ENCODE measurements at regions not wholly inside any gene's neighbourhood (a gene's known extent, or its start where the extent isn't known, plus 50 kb on each side); places are given as distances from the start of the nearest gene placed in this dataset.

DNA sequence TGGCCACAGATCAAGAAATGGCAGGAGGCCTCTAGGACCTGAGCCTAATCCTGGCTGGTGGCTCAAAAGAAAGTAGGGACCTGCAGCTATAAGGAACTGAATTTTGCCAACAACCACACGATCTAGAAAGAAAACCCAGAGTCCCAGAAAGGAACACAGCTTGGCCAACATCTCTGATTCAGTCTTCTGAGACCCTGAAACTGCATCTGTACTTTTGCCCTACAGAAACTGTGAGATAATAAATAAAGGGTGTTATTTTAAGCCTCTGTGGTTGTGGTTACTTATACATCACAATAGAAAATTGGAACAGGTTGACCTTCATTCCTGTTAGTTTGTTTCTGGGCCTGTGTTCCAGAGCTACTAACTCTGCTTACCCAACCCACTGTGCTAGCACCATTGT lies 356.8 kb upstream of the ST6GAL2 start:
- Histone ChIP-seq H3K79me1 (ENCODE audit: insufficient read depth, low read depth, low read length, poor library complexity, severe bottlenecking) (no peaks in the 10 kb centered on the region), H2BK15ac (ENCODE audit: low read depth, low read length) (no peak overlapping the region), H3K18ac (ENCODE audit: insufficient read length, low read depth, low read length) (no peak overlapping the region), H4K5ac (ENCODE audit: insufficient read length, low read depth, low read length) (no peak overlapping the region), H4K91ac (ENCODE audit: insufficient read length, low read depth, low read length) (no peak overlapping the region), H3K14ac (ENCODE audit: insufficient read depth, low read length) (no peak overlapping the region), H2BK5ac (ENCODE audit: insufficient read length, low read length) (no peak overlapping the region), H2BK12ac (ENCODE audit: insufficient read length, low read depth, low read length) (no peak overlapping the region), H3K9ac (ENCODE audit: extremely low read depth, insufficient read length, low read length) (no peak overlapping the region), H3K23me2 (ENCODE audit: insufficient read length, low read depth, low read length, poor library complexity, severe bottlenecking) (no peaks in the 10 kb centered on the region), H3K4me2 (ENCODE audit: insufficient read depth, insufficient read length, low read length) (no peak overlapping the region), H3K9me3 (ENCODE audit: control insufficient read depth, low read depth, low read length) (no peaks in the 10 kb centered on the region), H3K4ac (ENCODE audit: low read depth, low read length) (no peak overlapping the region), H3K27me3 (ENCODE audit: insufficient read depth, low read length) (no peaks in the 10 kb centered on the region), H4K8ac (replicated peaks; ENCODE audit: insufficient read length, low read depth, low read length) (no peak overlapping the region), H3K4me1 (ENCODE audit: insufficient read depth, low read length) (no peaks in the 10 kb centered on the region), H2AK5ac (ENCODE audit: insufficient read length, low read length) (no peak overlapping the region), H3K27ac (ENCODE audit: insufficient read length, low read depth, low read length) (no peak overlapping the region), H2BK120ac (ENCODE audit: low read depth, low read length, poor library complexity, severe bottlenecking) (no peak overlapping the region), H4K20me1 (ENCODE audit: control insufficient read depth, insufficient read depth, insufficient read length) (no peaks in the 10 kb centered on the region), H3K23ac (ENCODE audit: insufficient read length, low read depth, low read length) (no peak overlapping the region), H2BK20ac (ENCODE audit: low read depth, low read length, poor library complexity, severe bottlenecking) (no peak overlapping the region), H2AFZ (ENCODE audit: low read length) (no peak overlapping the region), H3K56ac (ENCODE audit: insufficient read length, low read depth, low read length) (no peak overlapping the region), H3T11ph (ENCODE audit: low read length) (no peak overlapping the region), H3K79me2 (ENCODE audit: insufficient read depth, low read length) (no peaks in the 10 kb centered on the region)
- H3K4me1 Mint-ChIP-seq = peaks cover 0 to 3% of the 10 kb centered on the region in 2 experiments; a peak in 1 of 4 replicates
- H3K27me3 Mint-ChIP-seq (ENCODE audit: low read depth) = no peaks in the 10 kb centered on the region
- DNase-seq = no peak
- H3K4me3 Mint-ChIP-seq = no peak overlapping the region
- TF ChIP-seq, protein P1, sequence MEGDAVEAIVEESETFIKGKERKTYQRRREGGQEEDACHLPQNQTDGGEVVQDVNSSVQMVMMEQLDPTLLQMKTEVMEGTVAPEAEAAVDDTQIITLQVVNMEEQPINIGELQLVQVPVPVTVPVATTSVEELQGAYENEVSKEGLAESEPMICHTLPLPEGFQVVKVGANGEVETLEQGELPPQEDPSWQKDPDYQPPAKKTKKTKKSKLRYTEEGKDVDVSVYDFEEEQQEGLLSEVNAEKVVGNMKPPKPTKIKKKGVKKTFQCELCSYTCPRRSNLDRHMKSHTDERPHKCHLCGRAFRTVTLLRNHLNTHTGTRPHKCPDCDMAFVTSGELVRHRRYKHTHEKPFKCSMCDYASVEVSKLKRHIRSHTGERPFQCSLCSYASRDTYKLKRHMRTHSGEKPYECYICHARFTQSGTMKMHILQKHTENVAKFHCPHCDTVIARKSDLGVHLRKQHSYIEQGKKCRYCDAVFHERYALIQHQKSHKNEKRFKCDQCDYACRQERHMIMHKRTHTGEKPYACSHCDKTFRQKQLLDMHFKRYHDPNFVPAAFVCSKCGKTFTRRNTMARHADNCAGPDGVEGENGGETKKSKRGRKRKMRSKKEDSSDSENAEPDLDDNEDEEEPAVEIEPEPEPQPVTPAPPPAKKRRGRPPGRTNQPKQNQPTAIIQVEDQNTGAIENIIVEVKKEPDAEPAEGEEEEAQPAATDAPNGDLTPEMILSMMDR (conservative IDR thresholded peaks at IDR 0.05) = no peak
- WGBS (ENCODE audit: extremely low coverage, insufficient read length, low lambda C conversion rate) = no CpG with 5 or more reads among the region's 1 CpG
- H3K27ac Mint-ChIP-seq = no peak overlapping the region; a peak in 1 of 7 replicates
- no peaks in the 10 kb centered on the region for H3K9me3 Mint-ChIP-seq
- no peaks in the 10 kb centered on the region for H3K36me3 Mint-ChIP-seq (ENCODE audit: insufficient read depth in 1 of 3, low read depth in 3 of 3)

Measured in H9 (cell line).